CD4-positive, alpha-beta T cell treated with Interferon alpha-2 for 1 hour (primary cell): ENCODE measurements at regions not wholly inside any gene's neighbourhood (a gene's known extent, or its start where the extent isn't known, plus 50 kb on each side); places are given as distances from the start of the nearest gene placed in this dataset.

Experiments
- DNase-seq, 2 donors: peaks; one replicate each; pipeline ENCODE4 v3.0.0-alpha.2; 2020 to 2022

DNA sequence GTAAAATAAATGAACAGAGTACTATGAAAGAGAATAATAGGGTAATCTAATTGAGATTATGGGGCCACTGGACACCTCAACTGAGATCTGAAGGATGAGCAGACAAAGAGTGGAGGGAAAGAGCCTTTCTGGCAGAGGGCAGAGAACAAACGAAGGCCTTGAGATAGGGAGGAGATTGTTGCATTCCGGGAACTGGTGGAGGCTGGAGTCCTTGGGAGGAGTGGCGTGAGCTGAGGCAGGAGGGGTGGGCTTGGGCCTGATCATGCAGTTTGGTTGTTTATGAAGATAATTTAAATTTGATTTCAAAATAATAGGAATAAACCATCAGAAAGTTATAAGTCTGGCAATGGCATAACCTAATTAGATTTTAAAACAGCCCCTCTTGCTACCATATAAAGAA lies 59.5 kb upstream of the GALNT15 start:
- no peak for DNase-seq

DNA sequence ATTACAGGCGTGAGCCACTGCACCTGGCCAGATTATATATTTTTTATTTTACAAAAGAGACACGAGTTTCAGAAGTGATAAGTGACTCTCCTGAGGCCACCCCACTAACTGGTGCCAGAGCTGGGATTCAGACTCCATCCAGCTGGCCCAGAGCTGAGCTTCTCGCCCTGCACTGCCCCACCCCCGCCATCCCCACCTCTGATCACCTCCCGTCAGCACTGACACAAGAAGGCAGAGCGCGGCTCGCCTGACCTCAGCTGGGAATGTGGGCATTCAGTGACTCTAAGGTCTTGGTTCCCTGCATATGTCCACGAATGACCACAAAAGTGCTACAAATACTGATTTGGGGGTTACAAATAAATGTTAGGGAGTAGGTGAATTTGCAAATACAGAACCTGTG lies 56.1 kb upstream of the GALNT15 start:
- DNase-seq, result no peak

DNA sequence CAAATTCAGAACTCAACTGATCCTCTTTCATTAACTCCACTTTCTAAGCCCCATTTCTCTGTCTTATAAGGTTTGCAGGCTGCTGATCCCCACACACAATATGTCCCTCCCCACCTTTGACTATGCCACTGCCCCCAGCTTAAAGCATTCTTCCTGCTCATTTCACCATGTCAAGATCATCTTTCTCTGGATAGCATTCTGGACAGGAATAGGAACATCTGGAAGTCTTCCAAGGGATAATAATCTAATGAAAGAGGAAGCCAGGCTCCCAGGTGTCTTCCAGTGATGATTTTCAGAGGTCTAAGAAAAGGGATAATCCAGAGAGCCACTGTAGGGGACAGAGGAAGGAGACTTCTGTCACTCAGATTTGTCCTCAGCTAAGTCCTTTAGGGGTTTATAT lies 54.6 kb upstream of the GALNT15 start:
- DNase-seq, result no peak

DNA sequence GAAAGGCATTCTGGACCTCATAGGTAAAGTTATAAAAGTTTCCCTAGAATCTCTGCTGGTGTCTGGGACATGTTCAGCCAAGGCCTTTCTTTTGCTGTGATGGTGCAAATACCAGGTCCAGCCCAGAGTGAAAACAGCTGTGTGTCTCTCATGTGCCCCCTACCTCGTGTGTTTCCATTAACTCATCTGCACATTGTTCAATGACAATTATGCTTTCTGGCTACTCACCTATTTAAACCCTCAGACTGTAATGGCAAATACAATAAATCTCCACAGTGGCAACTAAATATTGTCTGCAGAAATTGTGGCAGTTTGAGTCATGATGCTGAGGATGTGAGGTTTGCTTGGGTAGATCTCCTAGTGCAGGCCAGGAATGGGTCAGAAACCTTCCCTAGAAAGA lies 53.1 kb upstream of the GALNT15 start:
- DNase-seq, result no peak

DNA sequence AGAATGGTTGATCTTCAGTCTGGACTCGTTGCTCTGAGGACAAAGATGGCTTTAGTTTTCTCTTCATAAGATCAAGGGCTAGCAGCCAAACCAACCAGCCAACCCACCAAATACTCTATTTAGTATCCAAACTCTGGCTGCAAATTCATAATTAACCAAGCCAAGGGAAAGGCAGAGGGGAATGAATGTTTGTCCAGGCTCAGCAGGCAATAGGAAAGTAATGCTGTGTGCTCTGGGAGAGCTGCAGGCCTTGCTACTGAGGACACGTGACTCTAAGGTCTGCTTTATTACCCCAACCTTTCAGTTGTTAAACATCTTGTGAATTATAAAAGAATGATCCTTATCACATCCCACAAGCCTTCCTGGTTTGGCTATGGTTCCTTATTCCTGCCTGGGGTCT lies 52.3 kb upstream of the GALNT15 start:
- no peak for DNase-seq

DNA sequence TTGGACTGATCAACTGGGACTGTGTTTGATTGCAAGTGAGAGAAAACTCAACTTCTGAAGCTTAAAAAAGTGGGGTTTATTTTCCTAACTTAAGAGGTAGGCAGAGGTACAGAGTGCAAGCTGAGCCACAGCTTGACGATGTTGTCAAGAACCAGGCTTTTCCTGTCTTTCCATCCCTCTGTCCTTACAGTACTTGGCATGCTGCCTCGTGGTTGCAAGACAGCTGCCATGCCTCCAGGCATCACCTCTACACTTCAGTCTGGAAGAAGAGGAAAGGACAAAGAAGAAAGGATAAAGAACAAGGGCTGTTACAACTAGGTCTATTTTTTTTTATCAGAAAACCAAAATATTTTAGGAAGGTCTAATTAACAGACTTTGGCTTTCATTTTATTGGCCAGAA lies 51.8 kb upstream of the GALNT15 start:
- DNase-seq, result no peak

DNA sequence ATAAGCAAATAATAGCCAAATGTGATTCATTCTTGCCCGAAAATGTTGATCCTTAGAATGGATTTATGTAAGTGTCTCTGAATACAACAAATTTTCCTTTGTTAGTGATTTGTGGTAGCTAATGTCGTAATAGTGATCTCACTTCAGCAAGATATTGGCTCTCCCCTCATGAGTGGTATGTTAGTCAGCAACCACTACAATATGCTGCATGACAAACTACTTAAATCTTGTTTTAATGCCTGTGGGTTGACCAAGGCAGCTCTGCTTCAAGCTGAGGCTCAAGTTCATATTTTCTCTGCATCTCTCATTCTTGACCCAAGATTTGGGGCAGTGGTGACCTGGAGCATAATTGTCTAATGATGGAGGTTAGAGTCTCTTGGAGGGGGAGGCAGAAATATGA lies 49.8 kb upstream of the GALNT15 start:
- DNase-seq, result no peak
